ENCODE measurements at regions not wholly inside any gene's neighbourhood (a gene's known extent, or its start where the extent isn't known, plus 50 kb on each side); places are given as distances from the start of the nearest gene placed in this dataset.

DNA sequence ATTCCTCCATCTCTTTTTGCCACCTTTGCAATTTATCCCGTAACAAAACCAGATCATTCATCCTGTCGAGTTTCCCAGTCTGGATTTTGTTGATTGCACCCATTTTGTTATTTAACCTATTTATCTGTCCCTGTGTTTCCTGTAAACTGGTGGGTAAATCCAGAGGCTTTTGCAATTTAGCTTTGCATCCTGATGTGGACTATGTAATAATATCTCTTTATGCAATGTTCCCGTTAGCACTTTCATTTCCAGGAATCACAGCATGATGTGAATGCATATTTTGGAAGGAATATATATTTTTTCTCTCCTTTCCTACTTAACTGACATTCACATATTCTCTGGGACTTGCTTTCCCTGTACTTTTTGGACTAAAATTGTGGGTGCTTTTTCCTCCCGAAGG lies 240.3 kb upstream of the GAS1 start:
- TF ChIP-seq EZH2 (IDR thresholded peaks at IDR 0.05; ENCODE audit: insufficient read depth, poor library complexity, severe bottlenecking) (no peak), EZH2phosphoT487 (IDR thresholded peaks at IDR 0.05; ENCODE audit: insufficient read depth, low read depth) (no peak)
